OCI-LY1 (cell line): ENCODE measurements at regions not wholly inside any gene's neighbourhood (a gene's known extent, or its start where the extent isn't known, plus 50 kb on each side); places are given as distances from the start of the nearest gene placed in this dataset.

ENCODE experiments used
- H2AFZ ChIP-seq: fragments of 200-600 bp; sonication (generic), shearing (Covaris generic); 2 replicates; pipeline ENCODE4 v1.6.0; 2014; ENCODE audit warnings: antibody characterized with exemption, mild to moderate bottlenecking, low read length
- H3F3A ChIP-seq: fragments of 200-600 bp; sonication (generic), shearing (Covaris generic); 2 replicates; pipeline ENCODE4 v1.6.0; 2014; ENCODE audit warnings: mild to moderate bottlenecking, antibody characterized with exemption, low read length, moderate library complexity; ENCODE audit not compliant: insufficient read depth
- H3K27ac ChIP-seq: fragments of 200-600 bp; sonication (generic); 2 replicates; pipeline ENCODE4 v1.5.1; 2014; ENCODE audit warnings: low read length, mixed run types, mild to moderate bottlenecking, low read depth; ENCODE audit not compliant: poor library complexity, severe bottlenecking
- H3K27me3 ChIP-seq: fragments of 200-600 bp; sonication (generic); 2 replicates; pipeline ENCODE4 v1.6.0; 2014; ENCODE audit warnings: antibody characterized with exemption, mild to moderate bottlenecking, low read length, moderate library complexity; ENCODE audit not compliant: insufficient read depth
- H3K36me3 ChIP-seq: fragments of 200-600 bp; sonication (generic); 2 replicates; pipeline ENCODE4 v1.6.1; 2014; ENCODE audit warnings: mild to moderate bottlenecking, antibody characterized with exemption, low read length, moderate library complexity, mixed read lengths; ENCODE audit not compliant: insufficient read depth
- H3K4me1 ChIP-seq: fragments of 200-600 bp; sonication (generic); 2 replicates; pipeline ENCODE4 v1.5.1; 2014; ENCODE audit warnings: mild to moderate bottlenecking, low read length, moderate library complexity; ENCODE audit not compliant: insufficient read depth, severe bottlenecking
- H3K4me2 ChIP-seq: fragments of 200-600 bp; sonication (generic), shearing (Covaris generic); 2 replicates; pipeline ENCODE4 v1.6.1; 2014; ENCODE audit warnings: low read length
- H3K4me3 ChIP-seq: fragments of 200-600 bp; sonication (generic); 2 replicates; pipeline ENCODE4 v1.5.1; 2014; ENCODE audit warnings: low read length, low read depth, mild to moderate bottlenecking, mixed read lengths; ENCODE audit not compliant: poor library complexity, severe bottlenecking
- H3K79me2 ChIP-seq: fragments of 200-600 bp; shearing (Covaris generic); 2 replicates; pipeline ENCODE4 v1.6.1; 2016; ENCODE audit warnings: mixed run types, low read length, mixed read lengths; ENCODE audit not compliant: insufficient read depth
- H3K9ac ChIP-seq: fragments of 200-600 bp; sonication (generic), shearing (Covaris generic); 2 replicates; pipeline ENCODE4 v1.6.1; 2014; ENCODE audit warnings: mild to moderate bottlenecking, low read length, mixed read lengths
- H3K9me2 ChIP-seq: fragments of 200-600 bp; sonication (generic), shearing (Covaris generic); 2 replicates; pipeline ENCODE4 v1.6.1; 2014; ENCODE audit warnings: low read depth, mild to moderate bottlenecking, low read length, mixed read lengths
- H3K9me3 ChIP-seq: fragments of 200-600 bp; shearing (Covaris generic); 2 replicates; pipeline ENCODE4 v1.6.1; 2014; ENCODE audit warnings: low read length, mixed read lengths
- H4K20me1 ChIP-seq: fragments of 200-600 bp; sonication (generic), shearing (Covaris generic); 2 replicates; pipeline ENCODE4 v1.6.0; 2016; ENCODE audit warnings: mild to moderate bottlenecking, low read length; ENCODE audit not compliant: insufficient read depth
- EZH2 ChIP-seq: fragments of 200-600 bp; sonication (generic), shearing (Covaris generic); IDR thresholded peaks from 2 replicates; pipeline ENCODE4 v1.8.0; 2017; ENCODE audit warnings: borderline replicate concordance, mixed run types, mild to moderate bottlenecking, antibody characterized with exemption, low read length, moderate library complexity, mixed read lengths
- TF ChIP-seq, protein P1 (sequence below): fragments of 200-600 bp; sonication (generic), shearing (Covaris generic); IDR thresholded peaks from 2 replicates; pipeline ENCODE4 v1.5.1; 2017; ENCODE audit warnings: mild to moderate bottlenecking, antibody characterized with exemption, low read length, moderate library complexity, mixed read lengths

DNA sequence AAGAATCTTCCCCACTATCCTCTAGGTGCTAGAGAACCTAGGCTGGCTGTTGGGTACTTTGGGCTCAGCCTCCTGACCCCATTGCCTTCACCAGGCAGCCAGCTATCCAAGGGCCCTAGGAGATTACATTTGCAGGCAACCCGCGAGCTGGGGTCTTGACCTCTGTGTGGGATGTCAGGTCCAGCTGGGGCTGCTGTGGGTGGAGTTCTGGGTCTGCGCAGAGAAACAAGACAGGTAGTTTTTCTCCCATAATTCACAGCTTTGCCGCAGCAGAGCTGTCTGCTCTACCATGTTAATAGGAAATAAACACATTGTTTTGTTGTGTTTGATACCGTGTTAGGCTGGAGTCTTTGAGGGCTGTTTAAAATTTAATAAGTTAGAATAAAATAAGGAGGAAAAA, 142.8 kb upstream of the PLET1 start:
- H3K4me1 ChIP-seq, result no peaks in the 10 kb centered on the region
- no peak overlapping the region for H3K4me2 ChIP-seq
- H4K20me1 ChIP-seq, result no peaks in the 10 kb centered on the region
- H2AFZ ChIP-seq, result no peak overlapping the region
- H3K9me3 ChIP-seq, result no peaks in the 10 kb centered on the region
- no peaks in the 10 kb centered on the region for H3F3A ChIP-seq
- H3K79me2 ChIP-seq, result no peaks in the 10 kb centered on the region
- no peaks in the 10 kb centered on the region for H3K9me2 ChIP-seq
- no peaks in the 10 kb centered on the region for H3K36me3 ChIP-seq
- H3K4me3 ChIP-seq, result no peak overlapping the region
- no peak overlapping the region for H3K9ac ChIP-seq
- TF ChIP-seq, protein P1, sequence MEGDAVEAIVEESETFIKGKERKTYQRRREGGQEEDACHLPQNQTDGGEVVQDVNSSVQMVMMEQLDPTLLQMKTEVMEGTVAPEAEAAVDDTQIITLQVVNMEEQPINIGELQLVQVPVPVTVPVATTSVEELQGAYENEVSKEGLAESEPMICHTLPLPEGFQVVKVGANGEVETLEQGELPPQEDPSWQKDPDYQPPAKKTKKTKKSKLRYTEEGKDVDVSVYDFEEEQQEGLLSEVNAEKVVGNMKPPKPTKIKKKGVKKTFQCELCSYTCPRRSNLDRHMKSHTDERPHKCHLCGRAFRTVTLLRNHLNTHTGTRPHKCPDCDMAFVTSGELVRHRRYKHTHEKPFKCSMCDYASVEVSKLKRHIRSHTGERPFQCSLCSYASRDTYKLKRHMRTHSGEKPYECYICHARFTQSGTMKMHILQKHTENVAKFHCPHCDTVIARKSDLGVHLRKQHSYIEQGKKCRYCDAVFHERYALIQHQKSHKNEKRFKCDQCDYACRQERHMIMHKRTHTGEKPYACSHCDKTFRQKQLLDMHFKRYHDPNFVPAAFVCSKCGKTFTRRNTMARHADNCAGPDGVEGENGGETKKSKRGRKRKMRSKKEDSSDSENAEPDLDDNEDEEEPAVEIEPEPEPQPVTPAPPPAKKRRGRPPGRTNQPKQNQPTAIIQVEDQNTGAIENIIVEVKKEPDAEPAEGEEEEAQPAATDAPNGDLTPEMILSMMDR, result no peak
- no peak for TF ChIP-seq EZH2
- no peaks in the 10 kb centered on the region for H3K27me3 ChIP-seq
- no peak overlapping the region for H3K27ac ChIP-seq

DNA sequence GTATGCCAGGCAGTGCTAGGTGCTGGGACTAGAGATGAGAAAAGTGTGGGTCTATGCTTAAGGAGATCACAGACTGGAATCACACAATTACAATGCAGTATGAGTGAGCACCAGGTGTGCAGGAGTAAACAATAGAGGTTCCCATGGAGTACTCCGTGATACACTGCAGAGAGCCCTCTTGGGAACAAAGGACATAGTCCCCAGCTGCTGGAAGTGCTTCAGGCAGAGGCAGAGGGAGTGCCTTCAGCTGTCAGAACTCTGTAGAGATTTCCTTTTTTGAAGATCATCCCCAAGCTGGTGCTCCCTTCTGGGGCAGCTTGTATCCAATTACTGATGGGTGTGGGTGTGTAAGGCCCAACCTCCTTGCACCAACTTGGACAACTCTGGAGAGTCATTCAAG, 143.5 kb upstream of the PLET1 start:
- Histone ChIP-seq H4K20me1 (no peaks in the 10 kb centered on the region), H3K27me3 (no peaks in the 10 kb centered on the region), H3K79me2 (no peaks in the 10 kb centered on the region), H3K4me3 (no peak overlapping the region), H3F3A (no peaks in the 10 kb centered on the region), H3K9me3 (no peaks in the 10 kb centered on the region), H3K27ac (no peak overlapping the region), H3K36me3 (no peaks in the 10 kb centered on the region), H3K9me2 (no peaks in the 10 kb centered on the region), H2AFZ (no peak overlapping the region), H3K9ac (no peak overlapping the region), H3K4me2 (no peak overlapping the region), H3K4me1 (no peaks in the 10 kb centered on the region)
- TF ChIP-seq, protein P1, result no peak
- no peak for TF ChIP-seq EZH2

DNA sequence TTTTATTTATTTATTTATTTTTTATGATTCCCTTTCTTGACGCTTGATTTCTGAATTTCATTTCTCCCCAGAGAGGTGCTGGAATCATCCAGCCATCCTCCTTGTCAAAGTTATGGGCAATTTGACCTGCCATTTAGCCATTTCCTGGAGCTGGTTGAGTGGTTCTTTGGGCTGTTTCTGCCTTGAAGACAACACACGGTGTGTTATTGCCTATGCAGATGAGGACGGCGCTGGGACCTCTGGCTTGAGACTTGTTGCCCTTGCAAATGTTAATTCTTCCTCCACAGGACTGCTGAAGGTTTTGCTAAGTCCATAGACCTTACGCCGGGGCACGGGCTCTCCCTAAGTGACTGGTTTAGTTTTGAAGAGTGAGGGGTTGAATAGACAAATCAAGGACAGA, 147.9 kb upstream of the PLET1 start:
- TF ChIP-seq, protein P1, result no peak
- no peak for TF ChIP-seq EZH2
- no peak overlapping the region for H3K27ac ChIP-seq
- no peaks in the 10 kb centered on the region for H3K36me3 ChIP-seq
- H2AFZ ChIP-seq, result no peak overlapping the region
- no peaks in the 10 kb centered on the region for H3K4me1 ChIP-seq
- no peaks in the 10 kb centered on the region for H3K9me3 ChIP-seq
- H3K4me2 ChIP-seq, result no peak overlapping the region
- no peaks in the 10 kb centered on the region for H3K79me2 ChIP-seq
- no peak overlapping the region for H3K4me3 ChIP-seq
- H3K9ac ChIP-seq, result no peak overlapping the region
- no peaks in the 10 kb centered on the region for H3K27me3 ChIP-seq
- H3K9me2 ChIP-seq, result no peaks in the 10 kb centered on the region
- no peaks in the 10 kb centered on the region for H4K20me1 ChIP-seq
- H3F3A ChIP-seq, result no peaks in the 10 kb centered on the region
